Erythroblast (primary cell): ENCODE measurements at regions not wholly inside any gene's neighbourhood (a gene's known extent, or its start where the extent isn't known, plus 50 kb on each side); places are given as distances from the start of the nearest gene placed in this dataset.

Experiments
- DNase-seq, 2 experiments: peaks; one replicate each; lab custom pipeline; 2025; lab: John Stamatoyannopoulos, UW
- GATA1 ChIP-seq: IDR thresholded peaks from 2 replicates; pipeline ENCODE4 v1.6.1; 2011; ENCODE audit warnings: low read depth, mild to moderate bottlenecking, control low read depth, low read length, moderate library complexity
- POLR2A ChIP-seq: IDR thresholded peaks from 2 replicates; pipeline ENCODE4 v1.6.1; 2011; ENCODE audit warnings: mild to moderate bottlenecking, low read length

DNA sequence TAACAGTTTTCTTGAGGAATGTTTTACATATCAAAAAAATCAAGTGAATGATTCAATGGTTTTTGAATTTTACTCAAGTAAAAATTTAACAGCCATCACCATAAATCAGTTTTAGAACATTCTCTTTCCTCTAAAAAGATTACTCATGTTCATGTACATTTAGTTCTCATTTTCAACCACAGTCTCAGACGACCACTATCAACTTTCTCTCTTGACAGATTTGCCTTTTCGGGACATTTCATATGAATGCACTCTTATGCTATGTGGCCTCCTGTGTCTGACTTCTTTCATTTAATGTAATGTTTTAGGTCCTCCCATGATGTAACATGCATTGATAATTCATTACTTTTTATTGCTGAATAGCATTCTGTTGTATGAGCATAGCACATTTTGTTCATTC lies 309.3 kb upstream of the PLSCR5 start:
- no peak for DNase-seq
- TF ChIP-seq POLR2A (no peak), GATA1 (no peak)

GRCh38 chr3:146912241-146913015 lies 307.3 kb upstream of the PLSCR5 start:
- no peak for DNase-seq
- no peak for TF ChIP-seq GATA1
- no peak for TF ChIP-seq POLR2A

GRCh38 chr3:146903927-146904326 lies 298.8 kb upstream of the PLSCR5 start:
- no peak for DNase-seq
- no peak for TF ChIP-seq POLR2A

GRCh38 chr3:146899171-146899570 lies 294.0 kb upstream of the PLSCR5 start:
- no peak for TF ChIP-seq POLR2A
- no peak for DNase-seq

- no peak for DNase-seq
- TF ChIP-seq POLR2A (no peak), GATA1 (no peak)
Observed at GRCh38 chr3:146896711-146897110, 291.6 kb upstream of the PLSCR5 start.

GRCh38 chr3:146895026-146895749 lies 290.0 kb upstream of the PLSCR5 start:
- DNase-seq = no peak
- TF ChIP-seq GATA1 (no peak), POLR2A (no peak)

DNA sequence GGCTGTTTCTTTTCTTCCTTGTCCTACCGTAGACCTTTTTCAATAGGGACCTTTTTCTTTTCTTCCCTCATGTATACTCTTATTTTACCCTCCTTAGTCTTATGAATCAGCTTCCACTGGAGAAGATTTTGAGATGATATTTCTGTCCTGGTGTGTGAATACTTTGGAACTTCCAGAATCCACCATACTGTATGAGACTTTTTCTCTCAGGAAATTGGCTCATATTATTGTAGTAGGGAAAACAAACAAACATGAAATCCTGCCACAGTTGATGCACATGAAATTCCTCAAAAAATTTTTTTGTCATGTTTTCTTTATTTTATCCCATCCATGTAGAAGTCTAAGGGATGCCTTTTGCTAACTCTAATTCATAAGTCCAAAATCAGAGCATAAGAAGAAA lies 289.3 kb upstream of the PLSCR5 start:
- DNase-seq = no peak
- TF ChIP-seq POLR2A = no peak
- no peak for TF ChIP-seq GATA1

- TF ChIP-seq GATA1 (no peak), POLR2A (no peak)
- DNase-seq = no peak
Observed at GRCh38 chr3:146892041-146892440, 286.9 kb upstream of the PLSCR5 start.

GRCh38 chr3:146889626-146890025 lies 284.5 kb upstream of the PLSCR5 start:
- DNase-seq = no peak
- no peak for TF ChIP-seq POLR2A
- no peak for TF ChIP-seq GATA1

GRCh38 chr3:146888176-146888575 lies 283.0 kb upstream of the PLSCR5 start:
- no peak for DNase-seq
- no peak for TF ChIP-seq POLR2A
- TF ChIP-seq GATA1 = no peak

- no peak for DNase-seq
- TF ChIP-seq GATA1 (no peak), POLR2A (no peak)
Observed at GRCh38 chr3:146884721-146885120, 279.6 kb upstream of the PLSCR5 start.

DNA sequence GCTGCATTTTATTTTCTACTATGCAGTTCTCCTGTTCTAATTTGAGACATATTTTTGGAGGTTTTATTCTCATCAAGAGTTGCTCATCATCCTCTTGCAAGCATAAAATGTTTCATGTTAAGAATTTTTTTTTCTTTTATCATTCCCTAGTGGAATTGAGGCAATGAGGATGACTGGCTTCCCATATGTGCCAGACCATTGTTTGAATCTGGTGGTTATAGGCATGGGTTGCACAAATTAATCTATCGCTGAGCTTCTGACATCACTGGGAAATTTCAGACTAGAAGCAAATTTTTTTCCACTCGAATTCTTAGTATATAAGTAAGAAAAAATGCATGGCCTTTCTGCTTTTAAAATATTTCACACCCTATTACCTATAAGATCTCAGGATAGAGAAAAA lies 279.1 kb upstream of the PLSCR5 start:
- no peak for DNase-seq

DNA sequence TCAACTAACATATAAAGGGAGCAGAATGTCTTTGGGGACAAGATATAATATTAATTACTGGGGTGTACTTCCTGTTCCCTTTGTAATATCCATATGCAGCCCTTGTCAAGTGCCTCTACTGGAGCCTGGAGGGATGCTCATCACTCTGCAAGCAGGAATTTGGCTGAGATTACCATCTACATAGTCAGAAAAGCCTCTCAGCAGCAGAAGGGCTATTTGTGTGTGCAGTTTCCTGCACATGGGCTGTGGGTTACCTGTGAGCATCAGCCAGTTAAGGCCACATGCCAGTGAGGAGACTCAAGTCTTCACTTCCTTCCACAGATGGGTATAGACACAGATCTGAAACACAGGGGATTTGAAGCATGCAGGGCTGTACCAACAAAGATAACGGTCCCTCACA lies 278.1 kb upstream of the PLSCR5 start:
- no peak for DNase-seq
- TF ChIP-seq POLR2A = no peak

More for the DNA sequence above, 279.1 kb upstream of the PLSCR5 start:
- TF ChIP-seq POLR2A = no peak
- TF ChIP-seq GATA1 = no peak

- DNase-seq = no peak
- TF ChIP-seq GATA1 = no peak
- no peak for TF ChIP-seq POLR2A
Observed at GRCh38 chr3:146881966-146882760, 277.0 kb upstream of the PLSCR5 start.

GRCh38 chr3:146881356-146881755 lies 276.2 kb upstream of the PLSCR5 start:
- no peak for DNase-seq

More at GRCh38 chr3:146881356-146881755, 276.2 kb upstream of the PLSCR5 start:
- TF ChIP-seq GATA1 (no peak), POLR2A (no peak)
